RWPE2 (cell line): ENCODE measurements at regions not wholly inside any gene's neighbourhood (a gene's known extent, or its start where the extent isn't known, plus 50 kb on each side); places are given as distances from the start of the nearest gene placed in this dataset.

ENCODE experiments used
- ATAC-seq: fragments of 200-7000 bp; cut with Tn5 transposase; 3 replicates; pipeline ENCODE4 v1.9.1; 2021; ENCODE audit warnings: low read depth
- DNase-seq: peaks from one replicate; pipeline ENCODE4 v3.0.0-alpha.2; 2020; ENCODE audit warnings: low spot score
- H3K27ac ChIP-seq: fragments of 450-650 bp; 2 replicates; pipeline ENCODE4 v1.5.1; 2017; ENCODE audit warnings: mild to moderate bottlenecking; ENCODE audit not compliant: poor library complexity, severe bottlenecking
- H3K27me3 ChIP-seq: fragments of 250-450 bp; sonication (Bioruptor Pico); 2 replicates; pipeline ENCODE4 v1.5.1; 2021; ENCODE audit warnings: mild to moderate bottlenecking, moderate library complexity; ENCODE audit not compliant: insufficient read depth, poor library complexity, severe bottlenecking
- H3K36me3 ChIP-seq: fragments of 250-450 bp; sonication (Bioruptor Pico); 2 replicates; pipeline ENCODE4 v1.5.1; 2020; ENCODE audit warnings: low read depth, mild to moderate bottlenecking, moderate library complexity
- H3K4me1 ChIP-seq: fragments of 250-450 bp; sonication (Bioruptor Pico); 2 replicates; pipeline ENCODE4 v1.5.1; 2021; ENCODE audit warnings: mild to moderate bottlenecking, moderate library complexity; ENCODE audit not compliant: insufficient read depth, poor library complexity, severe bottlenecking
- H3K4me3 ChIP-seq: fragments of 250-450 bp; sonication (Bioruptor Pico); 2 replicates; pipeline ENCODE4 v1.5.1; 2021; ENCODE audit warnings: mild to moderate bottlenecking, moderate library complexity; ENCODE audit not compliant: severe bottlenecking
- H3K9me3 ChIP-seq: fragments of 250-450 bp; sonication (Bioruptor Pico); 2 replicates; pipeline ENCODE4 v1.5.1; 2021; ENCODE audit warnings: mild to moderate bottlenecking, moderate library complexity; ENCODE audit not compliant: severe bottlenecking
- TF ChIP-seq, protein P1 (sequence below): fragments of 450-650 bp; IDR thresholded peaks from one replicate; pipeline ENCODE4 v1.5.1; 2017; ENCODE audit warnings: mild to moderate bottlenecking, moderate library complexity; ENCODE audit not compliant: poor library complexity, severe bottlenecking

DNA sequence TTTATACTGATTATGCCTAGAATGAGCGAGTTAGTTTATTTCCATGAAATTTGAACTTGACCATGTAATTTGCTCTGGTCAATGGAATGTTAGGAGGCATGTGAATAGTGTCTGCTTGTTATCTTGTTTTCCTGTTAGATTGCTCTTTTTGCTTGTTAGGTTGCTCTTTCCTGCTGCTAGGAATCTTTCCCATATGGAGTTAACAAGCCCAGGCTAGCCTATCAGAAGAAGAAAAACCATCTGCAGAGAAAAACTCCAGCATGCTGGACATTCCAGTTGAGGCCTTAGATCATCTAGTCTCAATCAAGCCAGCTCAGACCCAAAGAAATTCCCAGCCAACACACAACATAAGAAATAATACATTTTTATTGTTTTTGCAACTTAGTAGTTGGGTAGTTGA lies 470.2 kb upstream of the AGTR1 start:
- DNase-seq (no peak), ATAC-seq (peak; percentile 71)
- H3K4me3 ChIP-seq, result no peak overlapping the region
- TF ChIP-seq, protein P1, sequence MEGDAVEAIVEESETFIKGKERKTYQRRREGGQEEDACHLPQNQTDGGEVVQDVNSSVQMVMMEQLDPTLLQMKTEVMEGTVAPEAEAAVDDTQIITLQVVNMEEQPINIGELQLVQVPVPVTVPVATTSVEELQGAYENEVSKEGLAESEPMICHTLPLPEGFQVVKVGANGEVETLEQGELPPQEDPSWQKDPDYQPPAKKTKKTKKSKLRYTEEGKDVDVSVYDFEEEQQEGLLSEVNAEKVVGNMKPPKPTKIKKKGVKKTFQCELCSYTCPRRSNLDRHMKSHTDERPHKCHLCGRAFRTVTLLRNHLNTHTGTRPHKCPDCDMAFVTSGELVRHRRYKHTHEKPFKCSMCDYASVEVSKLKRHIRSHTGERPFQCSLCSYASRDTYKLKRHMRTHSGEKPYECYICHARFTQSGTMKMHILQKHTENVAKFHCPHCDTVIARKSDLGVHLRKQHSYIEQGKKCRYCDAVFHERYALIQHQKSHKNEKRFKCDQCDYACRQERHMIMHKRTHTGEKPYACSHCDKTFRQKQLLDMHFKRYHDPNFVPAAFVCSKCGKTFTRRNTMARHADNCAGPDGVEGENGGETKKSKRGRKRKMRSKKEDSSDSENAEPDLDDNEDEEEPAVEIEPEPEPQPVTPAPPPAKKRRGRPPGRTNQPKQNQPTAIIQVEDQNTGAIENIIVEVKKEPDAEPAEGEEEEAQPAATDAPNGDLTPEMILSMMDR, result no peak
- H3K9me3 ChIP-seq, result no peaks in the 10 kb centered on the region
- peaks cover 14% of the 10 kb centered on the region for H3K4me1 ChIP-seq
- no peaks in the 10 kb centered on the region for H3K36me3 ChIP-seq
- H3K27ac ChIP-seq, result peak overlapping the region; percentile 39
- no peaks in the 10 kb centered on the region for H3K27me3 ChIP-seq

DNA sequence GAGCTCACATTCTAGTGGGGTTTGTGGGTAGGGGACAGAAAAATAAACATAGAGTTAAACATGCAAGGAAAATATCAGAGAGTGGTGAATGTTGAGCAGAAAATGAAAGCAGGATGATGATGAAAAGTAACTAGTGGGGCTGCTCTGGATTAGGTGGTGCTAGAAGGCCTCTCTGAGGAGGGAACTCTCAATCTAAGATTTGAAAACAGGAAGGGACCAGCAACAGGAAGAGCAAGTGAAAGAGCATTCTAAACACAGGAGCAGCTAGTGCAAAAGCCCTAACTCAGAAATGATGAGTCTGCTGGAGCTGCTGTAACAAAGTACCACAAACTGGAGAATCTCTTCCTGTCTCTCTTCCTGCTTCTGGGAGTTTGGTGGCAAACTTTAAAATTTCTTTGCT lies 468.6 kb upstream of the AGTR1 start:
- ATAC-seq, result no peak
- H3K27me3 ChIP-seq, result no peaks in the 10 kb centered on the region
- peaks cover 14% of the 10 kb centered on the region for H3K4me1 ChIP-seq
- H3K27ac ChIP-seq, result no peak overlapping the region
- DNase-seq, result no peak
- no peaks in the 10 kb centered on the region for H3K9me3 ChIP-seq
- no peak overlapping the region for H3K4me3 ChIP-seq
- TF ChIP-seq, protein P1, result no peak
- no peaks in the 10 kb centered on the region for H3K36me3 ChIP-seq

DNA sequence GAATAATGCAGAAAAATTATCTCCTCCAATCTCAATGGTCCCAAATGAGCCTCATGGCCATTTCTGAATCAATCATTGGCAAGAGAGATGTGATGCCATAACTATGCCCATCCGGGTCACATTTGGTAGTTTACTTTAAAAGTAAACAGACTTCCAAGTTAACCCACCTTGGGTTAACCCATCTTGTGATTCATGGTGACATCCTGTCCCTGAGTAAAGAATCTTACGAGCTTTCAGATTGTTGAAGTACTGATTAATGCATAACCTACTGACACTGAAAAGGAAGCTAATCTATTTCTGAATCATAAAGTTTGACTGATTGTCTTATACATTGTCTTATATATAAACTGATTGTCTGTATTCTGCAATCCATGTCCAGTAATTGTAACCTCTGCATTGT lies 467.2 kb upstream of the AGTR1 start:
- no peak for ATAC-seq
- H3K9me3 ChIP-seq, result no peaks in the 10 kb centered on the region
- peaks cover 14% of the 10 kb centered on the region for H3K4me1 ChIP-seq
- TF ChIP-seq, protein P1, result no peak
- no peak overlapping the region for H3K27ac ChIP-seq
- DNase-seq, result no peak
- H3K27me3 ChIP-seq, result no peaks in the 10 kb centered on the region
- no peaks in the 10 kb centered on the region for H3K36me3 ChIP-seq
- H3K4me3 ChIP-seq, result no peak overlapping the region

DNA sequence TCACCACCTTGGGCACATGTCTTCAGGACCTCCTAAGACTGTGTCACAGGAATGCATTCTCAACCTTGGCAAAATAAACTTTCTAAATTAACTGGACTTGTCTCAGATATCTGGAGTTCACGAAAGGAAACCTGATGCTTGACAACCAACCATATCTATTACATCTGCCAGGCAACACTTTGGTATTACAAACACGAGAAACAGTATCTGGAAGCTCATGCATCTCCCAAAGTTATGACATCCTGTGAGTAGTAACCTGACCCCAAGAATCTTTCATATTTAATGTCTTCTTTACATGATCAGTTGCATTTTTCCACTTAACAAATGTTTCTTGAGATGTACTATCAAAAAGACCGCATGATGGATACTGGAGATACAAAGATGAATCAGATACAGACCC lies 465.3 kb upstream of the AGTR1 start:
- Histone ChIP-seq H3K9me3 (no peaks in the 10 kb centered on the region), H3K4me1 (peaks cover 6% of the 10 kb centered on the region), H3K4me3 (no peak overlapping the region), H3K36me3 (no peaks in the 10 kb centered on the region), H3K27me3 (no peaks in the 10 kb centered on the region), H3K27ac (no peak overlapping the region)
- TF ChIP-seq, protein P1, result no peak
- ATAC-seq, result no peak
- no peak for DNase-seq

DNA sequence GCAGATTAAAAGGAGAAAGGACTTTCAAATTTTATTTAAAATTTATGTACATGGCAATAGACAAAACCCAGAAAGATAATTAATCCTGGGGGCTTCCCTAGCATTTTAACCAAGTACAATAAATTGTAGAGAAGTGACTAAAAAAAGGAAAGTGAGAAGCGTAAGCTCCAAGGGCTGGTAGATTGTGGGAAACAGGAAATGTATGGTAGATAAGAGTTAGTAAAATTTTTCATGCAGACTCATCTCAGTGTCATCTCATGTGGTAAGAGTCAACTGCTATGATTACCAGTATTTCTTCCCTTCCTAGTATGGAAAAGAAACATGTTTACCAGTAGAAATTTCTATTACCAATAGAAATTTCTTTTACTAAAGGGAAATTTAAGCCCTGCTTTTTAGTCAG lies 464.3 kb upstream of the AGTR1 start:
- Histone ChIP-seq H3K36me3 (no peaks in the 10 kb centered on the region), H3K4me3 (no peak overlapping the region), H3K27me3 (no peaks in the 10 kb centered on the region), H3K27ac (no peak overlapping the region), H3K9me3 (no peaks in the 10 kb centered on the region), H3K4me1 (no peaks in the 10 kb centered on the region)
- ATAC-seq (no peak), DNase-seq (no peak)
- TF ChIP-seq, protein P1, result no peak
